ENCODE measurements at regions not wholly inside any gene's neighbourhood (a gene's known extent, or its start where the extent isn't known, plus 50 kb on each side); places are given as distances from the start of the nearest gene placed in this dataset.

GRCh38 chr16:50428116-50428515 is 59.3 kb upstream of the BRD7 start:
- Histone ChIP-seq H3K27me3 (ENCODE audit: control insufficient read depth in 2 of 2, insufficient read depth in 2 of 2, low read length in 2 of 2) (peaks cover 0 to 3% of the 10 kb centered on the region in 2 donors), H4K20me1 (ENCODE audit: insufficient read depth, low read length) (no peaks in the 10 kb centered on the region), H3K36me3 (replicated peaks in 1 of 2; ENCODE audit: control insufficient read depth in 1 of 2, insufficient read depth in 2 of 2, low read length in 2 of 2) (no peaks in the 10 kb centered on the region), H3K79me2 (ENCODE audit: insufficient read depth, low read length) (no peaks in the 10 kb centered on the region), H3K9ac (ENCODE audit: insufficient read depth, low read length, poor library complexity, severe bottlenecking) (no peak overlapping the region), H3K27ac (ENCODE audit: low read depth in 1 of 2, low read length in 2 of 2) (no peak overlapping the region), H3K4me3 (replicated peaks in 1 of 3; ENCODE audit: low read depth in 2 of 3, low read length in 3 of 3) (no peak overlapping the region), H2AFZ (ENCODE audit: insufficient read depth, low read depth, low read length, poor library complexity, severe bottlenecking) (no peak overlapping the region), H3K4me2 (replicated peaks; ENCODE audit: extremely low read depth, low read length, poor library complexity, severe bottlenecking) (no peak overlapping the region), H3K9me3 (replicated peaks in 1 of 2; ENCODE audit: control insufficient read depth in 1 of 2, insufficient read depth in 1 of 2, low read length in 2 of 2) (no peaks in the 10 kb centered on the region), H3K4me1 (ENCODE audit: control insufficient read depth in 1 of 2, insufficient read depth in 2 of 2, low read length in 2 of 2) (no peaks in the 10 kb centered on the region)
- WGBS (ENCODE audit: insufficient coverage): 100% methylated on average over 1 of the region's 2 CpGs
- intact Hi-C loops (cut with micrococcal nuclease): no loop called here
- no peak overlapping the region for H3K27ac Mint-ChIP-seq
- TF ChIP-seq, protein P1, sequence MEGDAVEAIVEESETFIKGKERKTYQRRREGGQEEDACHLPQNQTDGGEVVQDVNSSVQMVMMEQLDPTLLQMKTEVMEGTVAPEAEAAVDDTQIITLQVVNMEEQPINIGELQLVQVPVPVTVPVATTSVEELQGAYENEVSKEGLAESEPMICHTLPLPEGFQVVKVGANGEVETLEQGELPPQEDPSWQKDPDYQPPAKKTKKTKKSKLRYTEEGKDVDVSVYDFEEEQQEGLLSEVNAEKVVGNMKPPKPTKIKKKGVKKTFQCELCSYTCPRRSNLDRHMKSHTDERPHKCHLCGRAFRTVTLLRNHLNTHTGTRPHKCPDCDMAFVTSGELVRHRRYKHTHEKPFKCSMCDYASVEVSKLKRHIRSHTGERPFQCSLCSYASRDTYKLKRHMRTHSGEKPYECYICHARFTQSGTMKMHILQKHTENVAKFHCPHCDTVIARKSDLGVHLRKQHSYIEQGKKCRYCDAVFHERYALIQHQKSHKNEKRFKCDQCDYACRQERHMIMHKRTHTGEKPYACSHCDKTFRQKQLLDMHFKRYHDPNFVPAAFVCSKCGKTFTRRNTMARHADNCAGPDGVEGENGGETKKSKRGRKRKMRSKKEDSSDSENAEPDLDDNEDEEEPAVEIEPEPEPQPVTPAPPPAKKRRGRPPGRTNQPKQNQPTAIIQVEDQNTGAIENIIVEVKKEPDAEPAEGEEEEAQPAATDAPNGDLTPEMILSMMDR (IDR thresholded peaks at IDR 0.05): no peak
- H3K36me3 Mint-ChIP-seq: no peaks in the 10 kb centered on the region
- H3K4me3 Mint-ChIP-seq: no peak overlapping the region
- no peaks in the 10 kb centered on the region for H3K4me1 Mint-ChIP-seq
- no peak for DNase-seq
- H3K9me3 Mint-ChIP-seq: peaks cover 0 to 2% (median 0%) of the 10 kb centered on the region in 7 donors
- peaks cover 1 to 8% (median 8%) of the 10 kb centered on the region in 3 donors for H3K27me3 Mint-ChIP-seq (ENCODE audit: low read depth in 3 of 3)

DNA sequence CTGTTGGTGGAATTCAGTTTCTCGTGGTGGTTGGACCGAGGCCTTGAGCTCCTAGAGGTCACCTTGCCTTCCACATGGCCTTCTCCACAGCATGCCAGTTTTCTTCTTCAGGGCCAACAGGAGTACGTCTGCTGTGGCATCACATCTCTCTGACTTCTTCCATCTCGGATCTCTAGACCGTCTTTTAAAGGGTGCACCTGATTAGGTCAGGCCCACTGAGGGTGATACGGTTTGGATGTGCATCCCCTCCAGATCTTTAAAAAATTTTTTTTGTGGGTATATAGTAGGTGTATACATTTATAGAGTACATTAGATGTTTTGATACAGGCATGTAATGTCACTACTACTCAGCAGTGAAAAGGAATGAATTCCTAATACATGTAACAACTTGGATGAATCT is 58.3 kb upstream of the BRD7 start:
- Mint-ChIP-seq H3K4me3 (no peak overlapping the region), H3K27me3 (ENCODE audit: low read depth in 3 of 3) (peaks cover 1 to 8% (median 8%) of the 10 kb centered on the region in 3 donors), H3K9me3 (peaks cover 0 to 2% (median 0%) of the 10 kb centered on the region in 7 donors), H3K36me3 (no peaks in the 10 kb centered on the region), H3K4me1 (no peaks in the 10 kb centered on the region), H3K27ac (no peak overlapping the region)
- 75% methylated on average over 2 of the region's 6 CpGs for WGBS (ENCODE audit: insufficient coverage)
- no peak overlapping the region for H3K27ac ChIP-seq (ENCODE audit: low read depth in 1 of 2, low read length in 2 of 2)
- H3K4me3 ChIP-seq (replicated peaks in 1 of 3; ENCODE audit: low read depth in 2 of 3, low read length in 3 of 3): no peak overlapping the region
- H3K27me3 ChIP-seq (ENCODE audit: control insufficient read depth in 2 of 2, insufficient read depth in 2 of 2, low read length in 2 of 2): no peaks in the 10 kb centered on the region
- no peaks in the 10 kb centered on the region for H4K20me1 ChIP-seq (ENCODE audit: insufficient read depth, low read length)
- no peaks in the 10 kb centered on the region for H3K36me3 ChIP-seq (replicated peaks in 1 of 2; ENCODE audit: control insufficient read depth in 1 of 2, insufficient read depth in 2 of 2, low read length in 2 of 2)
- TF ChIP-seq, protein P1 (IDR thresholded peaks at IDR 0.05): no peak
- H3K4me1 ChIP-seq (ENCODE audit: control insufficient read depth in 1 of 2, insufficient read depth in 2 of 2, low read length in 2 of 2): no peaks in the 10 kb centered on the region
- no peak overlapping the region for H2AFZ ChIP-seq (ENCODE audit: insufficient read depth, low read depth, low read length, poor library complexity, severe bottlenecking)
- intact Hi-C loops (cut with micrococcal nuclease): no loop called here
- no peak for DNase-seq
- no peak overlapping the region for H3K4me2 ChIP-seq (replicated peaks; ENCODE audit: extremely low read depth, low read length, poor library complexity, severe bottlenecking)
- no peaks in the 10 kb centered on the region for H3K9me3 ChIP-seq (replicated peaks in 1 of 2; ENCODE audit: control insufficient read depth in 1 of 2, insufficient read depth in 1 of 2, low read length in 2 of 2)
- no peaks in the 10 kb centered on the region for H3K79me2 ChIP-seq (ENCODE audit: insufficient read depth, low read length)
- no peak overlapping the region for H3K9ac ChIP-seq (ENCODE audit: insufficient read depth, low read length, poor library complexity, severe bottlenecking)

Data from CD14-positive monocyte (primary cell).